CD14-positive monocyte (primary cell): ENCODE measurements at regions not wholly inside any gene's neighbourhood (a gene's known extent, or its start where the extent isn't known, plus 50 kb on each side); places are given as distances from the start of the nearest gene placed in this dataset.

ENCODE experiments used
- DNase-seq, 3 donors: peaks; one replicate each; pipeline ENCODE4 v3.0.0-alpha.2; 2011 to 2022
- H2AFZ ChIP-seq: 2 replicates; pipeline ENCODE4 v1.6.0; 2012; ENCODE audit warnings: mild to moderate bottlenecking, low read depth, low read length, inconsistent platforms; ENCODE audit not compliant: insufficient read depth, poor library complexity, severe bottlenecking
- H3K27ac ChIP-seq, 2 donors: 1 replicate in 1 of 2; 2 replicates in 1 of 2; pipeline ENCODE4 v1.5.1; 2012 to 2013; ENCODE audit warnings: low read length in 2 of 2, control low read depth in 1 of 2, inconsistent platforms in 1 of 2, low read depth in 1 of 2, mild to moderate bottlenecking in 1 of 2
- H3K27me3 ChIP-seq, 2 donors: one replicate each; pipeline versions ENCODE4 v1.6.0 to v1.6.1; 2011 to 2013; ENCODE audit warnings: low read length in 2 of 2; ENCODE audit not compliant: control insufficient read depth in 2 of 2, insufficient read depth in 2 of 2
- H3K36me3 ChIP-seq, 2 donors: replicated peaks in 1 of 2; 1 replicate in 1 of 2; 2 replicates in 1 of 2; pipeline versions ENCODE4 v1.5.1 to v1.6.1; 2012 to 2013; ENCODE audit warnings: low read length in 2 of 2, control low read depth in 1 of 2, inconsistent platforms in 1 of 2, mild to moderate bottlenecking in 1 of 2; ENCODE audit not compliant: insufficient read depth in 2 of 2, control insufficient read depth in 1 of 2
- H3K4me1 ChIP-seq, 2 donors: 1 replicate in 1 of 2; 2 replicates in 1 of 2; pipeline versions ENCODE4 v1.5.1 to v1.6.1; 2012 to 2013; ENCODE audit warnings: low read length in 2 of 2, control low read depth in 1 of 2, inconsistent platforms in 1 of 2, mild to moderate bottlenecking in 1 of 2, moderate library complexity in 1 of 2; ENCODE audit not compliant: insufficient read depth in 2 of 2, control insufficient read depth in 1 of 2
- H3K4me2 ChIP-seq: replicated peaks from 2 replicates; pipeline ENCODE3; 2012; ENCODE audit warnings: low read length, moderate library complexity, mild to moderate bottlenecking; ENCODE audit not compliant: poor library complexity, severe bottlenecking; ENCODE audit errors: extremely low read depth
- H3K4me3 ChIP-seq, 3 experiments: fragments of 200-600 bp in 1 of 3; sonication (generic) in 1 of 3; replicated peaks in 1 of 3; 1 replicate in 2 of 3; 2 replicates in 1 of 3; pipeline ENCODE4 v1.5.1; 2011 to 2013; ENCODE audit warnings: low read length in 3 of 3, mild to moderate bottlenecking in 3 of 3, control low read depth in 2 of 3, low read depth in 2 of 3, inconsistent platforms in 1 of 3, moderate library complexity in 1 of 3
- H3K79me2 ChIP-seq: 2 replicates; pipeline ENCODE4 v1.6.0; 2012; ENCODE audit warnings: mild to moderate bottlenecking, control low read depth, inconsistent platforms, low read length, moderate library complexity; ENCODE audit not compliant: insufficient read depth
- H3K9ac ChIP-seq: 2 replicates; pipeline ENCODE4 v1.6.0; 2017; ENCODE audit warnings: low read length, mild to moderate bottlenecking; ENCODE audit not compliant: insufficient read depth, poor library complexity, severe bottlenecking
- H3K9me3 ChIP-seq, 2 donors: replicated peaks in 1 of 2; 1 replicate in 1 of 2; 2 replicates in 1 of 2; pipeline versions ENCODE4 v1.5.1 to v1.6.1; 2012 to 2013; ENCODE audit warnings: low read length in 2 of 2, control low read depth in 1 of 2; ENCODE audit not compliant: control insufficient read depth in 1 of 2, insufficient read depth in 1 of 2
- H4K20me1 ChIP-seq: 2 replicates; pipeline ENCODE4 v1.6.0; 2012; ENCODE audit warnings: mild to moderate bottlenecking, low read length, control low read depth, moderate library complexity; ENCODE audit not compliant: insufficient read depth
- H3K27ac Mint-ChIP-seq, 7 donors: one replicate each; pipeline ENCODE4 v1.8.0; 2020; ENCODE audit warnings: mild to moderate bottlenecking in 7 of 7, mixed read lengths in 7 of 7, moderate library complexity in 6 of 7, inconsistent platforms in 2 of 7
- H3K27me3 Mint-ChIP-seq, 3 donors: one replicate each; pipeline ENCODE4 v1.8.0; 2021 to 2022; ENCODE audit warnings: low read depth in 3 of 3, mild to moderate bottlenecking in 3 of 3, mixed read lengths in 3 of 3, moderate library complexity in 3 of 3, inconsistent platforms in 1 of 3
- H3K36me3 Mint-ChIP-seq, 2 donors: one replicate each; pipeline ENCODE4 v1.8.0; 2020; ENCODE audit warnings: mixed read lengths in 2 of 2, inconsistent platforms in 1 of 2, mild to moderate bottlenecking in 1 of 2
- H3K4me1 Mint-ChIP-seq: one replicate; pipeline ENCODE4 v1.8.0; 2020; ENCODE audit warnings: mild to moderate bottlenecking, mixed read lengths
- H3K4me3 Mint-ChIP-seq, 2 donors: one replicate each; pipeline ENCODE4 v1.8.0; 2020; ENCODE audit warnings: mild to moderate bottlenecking in 2 of 2, mixed read lengths in 2 of 2, moderate library complexity in 1 of 2
- H3K9me3 Mint-ChIP-seq, 7 donors: one replicate each; pipeline ENCODE4 v1.8.0; 2020 to 2022; ENCODE audit warnings: mixed read lengths in 7 of 7, mild to moderate bottlenecking in 6 of 7, moderate library complexity in 6 of 7, inconsistent platforms in 2 of 7
- WGBS: methylation state at CpG from one replicate; pipeline ENCODE4 v1.1.5; 2013; ENCODE audit warnings: missing lambda C conversion rate; ENCODE audit not compliant: insufficient coverage; 5-methylcytosine and 5-hydroxymethylcytosine counted together
- intact Hi-C, 2 donors: fragments of 100-400 bp; cut with micrococcal nuclease; formaldehyde crosslinking; loops; one replicate each; pipeline versions ENCODE4 v1.15.0 to v1.15.1; 2023
- TF ChIP-seq, protein P1 (sequence below): fragments of 200-600 bp; IDR thresholded peaks from one replicate; pipeline ENCODE4 v1.8.0; 2022; ENCODE audit warnings: antibody characterized with exemption, mild to moderate bottlenecking

DNA sequence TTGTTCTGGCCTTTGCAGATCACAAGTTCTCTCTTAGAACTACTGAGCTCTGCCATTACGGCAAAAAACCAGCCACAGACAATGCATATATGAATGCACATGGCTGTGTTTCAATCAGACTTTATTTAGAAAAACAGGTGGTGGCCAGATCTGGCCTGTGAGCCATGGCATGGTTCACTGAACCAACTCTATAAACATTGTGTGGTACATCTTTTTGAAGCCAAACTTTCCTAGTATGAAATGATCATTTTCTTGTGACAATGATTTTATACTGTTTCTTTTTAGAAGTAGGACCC is 65.9 kb upstream of the AMZ2 start:
- TF ChIP-seq, protein P1, sequence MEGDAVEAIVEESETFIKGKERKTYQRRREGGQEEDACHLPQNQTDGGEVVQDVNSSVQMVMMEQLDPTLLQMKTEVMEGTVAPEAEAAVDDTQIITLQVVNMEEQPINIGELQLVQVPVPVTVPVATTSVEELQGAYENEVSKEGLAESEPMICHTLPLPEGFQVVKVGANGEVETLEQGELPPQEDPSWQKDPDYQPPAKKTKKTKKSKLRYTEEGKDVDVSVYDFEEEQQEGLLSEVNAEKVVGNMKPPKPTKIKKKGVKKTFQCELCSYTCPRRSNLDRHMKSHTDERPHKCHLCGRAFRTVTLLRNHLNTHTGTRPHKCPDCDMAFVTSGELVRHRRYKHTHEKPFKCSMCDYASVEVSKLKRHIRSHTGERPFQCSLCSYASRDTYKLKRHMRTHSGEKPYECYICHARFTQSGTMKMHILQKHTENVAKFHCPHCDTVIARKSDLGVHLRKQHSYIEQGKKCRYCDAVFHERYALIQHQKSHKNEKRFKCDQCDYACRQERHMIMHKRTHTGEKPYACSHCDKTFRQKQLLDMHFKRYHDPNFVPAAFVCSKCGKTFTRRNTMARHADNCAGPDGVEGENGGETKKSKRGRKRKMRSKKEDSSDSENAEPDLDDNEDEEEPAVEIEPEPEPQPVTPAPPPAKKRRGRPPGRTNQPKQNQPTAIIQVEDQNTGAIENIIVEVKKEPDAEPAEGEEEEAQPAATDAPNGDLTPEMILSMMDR = no peak
- no peak for DNase-seq
- no peak overlapping the region for H3K27ac ChIP-seq
- H3K4me3 ChIP-seq = no peak overlapping the region
- peaks cover 0 to 8% (median 5%) of the 10 kb centered on the region in 7 donors for H3K9me3 Mint-ChIP-seq
- H3K79me2 ChIP-seq = no peaks in the 10 kb centered on the region
- H3K4me2 ChIP-seq = no peak overlapping the region
- peaks cover 8% of the 10 kb centered on the region for H3K4me1 Mint-ChIP-seq
- intact Hi-C loops = no loop called here
- no peak overlapping the region for H2AFZ ChIP-seq
- H3K36me3 Mint-ChIP-seq = no peaks in the 10 kb centered on the region
- no peaks in the 10 kb centered on the region for H3K4me1 ChIP-seq
- no peak overlapping the region for H3K27ac Mint-ChIP-seq
- H3K9me3 ChIP-seq = no peaks in the 10 kb centered on the region
- peaks cover 2 to 4% (median 2%) of the 10 kb centered on the region in 3 donors for H3K27me3 Mint-ChIP-seq
- no peaks in the 10 kb centered on the region for H3K27me3 ChIP-seq
- H3K4me3 Mint-ChIP-seq = no peak overlapping the region
- no peaks in the 10 kb centered on the region for H4K20me1 ChIP-seq
- no CpG with 5 or more reads among the region's 1 CpG for WGBS
- H3K36me3 ChIP-seq = no peaks in the 10 kb centered on the region
- H3K9ac ChIP-seq = no peak overlapping the region

GRCh38 chr17:68182940-68183551 is 64.8 kb upstream of the AMZ2 start:
- H3K4me3 Mint-ChIP-seq = no peak overlapping the region
- no peak for DNase-seq
- Histone ChIP-seq H3K4me3 (no peak overlapping the region), H3K4me2 (no peak overlapping the region), H2AFZ (no peak overlapping the region), H4K20me1 (no peaks in the 10 kb centered on the region), H3K27me3 (no peaks in the 10 kb centered on the region), H3K27ac (no peak overlapping the region), H3K36me3 (no peaks in the 10 kb centered on the region), H3K9me3 (no peaks in the 10 kb centered on the region), H3K79me2 (no peaks in the 10 kb centered on the region), H3K9ac (no peak overlapping the region), H3K4me1 (no peaks in the 10 kb centered on the region)
- 25% methylated on average over 4 of the region's 12 CpGs for WGBS
- peaks cover 0 to 8% (median 5%) of the 10 kb centered on the region in 7 donors for H3K9me3 Mint-ChIP-seq
- H3K4me1 Mint-ChIP-seq = peaks cover 8% of the 10 kb centered on the region
- H3K36me3 Mint-ChIP-seq = no peaks in the 10 kb centered on the region
- H3K27ac Mint-ChIP-seq = no peak overlapping the region
- H3K27me3 Mint-ChIP-seq = peaks cover 2 to 6% (median 2%) of the 10 kb centered on the region in 3 donors
- TF ChIP-seq, protein P1 = no peak
- intact Hi-C loops = no loop called here
